RWPE1 (cell line): ENCODE measurements at regions not wholly inside any gene's neighbourhood (a gene's known extent, or its start where the extent isn't known, plus 50 kb on each side); places are given as distances from the start of the nearest gene placed in this dataset.

Experiments
- CTCF ChIA-PET: fragments of 350-600 bp; sonication (Branson Sonifier 250); formaldehyde crosslinking; extraction: SDS; loops from one replicate; lab custom pipeline; 2021; lab: Yijun Ruan, JAX
- POLR2A ChIA-PET: fragments of 400-600 bp; formaldehyde crosslinking; extraction: SDS; loops from one replicate; lab custom pipeline; 2020; ENCODE audit warnings: antibody characterized with exemption; ENCODE audit not compliant: low non-redundant PET; lab: Yijun Ruan, JAX
- DNase-seq: peaks from one replicate; pipeline ENCODE4 v3.0.0; 2012; ENCODE audit warnings: low spot score
- H3K27ac ChIP-seq: fragments of 450-650 bp; 2 replicates; pipeline ENCODE4 v1.5.1; 2017
- TF ChIP-seq, protein P1 (sequence below): fragments of 450-650 bp; conservative IDR thresholded peaks from 2 replicates; pipeline ENCODE4 v1.5.1; 2017; ENCODE audit warnings: low read depth, mild to moderate bottlenecking

DNA sequence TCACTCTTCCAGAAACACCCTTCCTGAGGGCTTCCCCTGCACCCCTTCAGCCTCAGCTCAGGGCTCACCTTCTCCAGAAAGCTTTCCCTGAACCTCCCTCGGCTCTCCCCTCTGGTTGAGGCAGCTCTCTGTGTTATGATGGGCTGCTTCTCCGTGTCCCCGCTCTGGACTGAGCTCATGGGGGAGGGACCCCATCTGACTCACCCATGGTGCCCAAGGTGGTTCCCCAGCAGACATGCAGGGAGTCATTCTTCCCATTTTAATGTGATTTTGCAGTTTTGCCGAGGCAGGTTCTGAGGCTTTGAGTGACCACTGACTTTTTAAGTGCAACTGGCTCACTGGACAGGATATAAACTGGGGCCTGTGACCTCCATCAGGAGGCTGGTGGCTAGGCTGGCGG is 495.1 kb downstream of the TBC1D22A start:
- POLR2A ChIA-PET: no interaction called here
- DNase-seq: no peak
- TF ChIP-seq, protein P1, sequence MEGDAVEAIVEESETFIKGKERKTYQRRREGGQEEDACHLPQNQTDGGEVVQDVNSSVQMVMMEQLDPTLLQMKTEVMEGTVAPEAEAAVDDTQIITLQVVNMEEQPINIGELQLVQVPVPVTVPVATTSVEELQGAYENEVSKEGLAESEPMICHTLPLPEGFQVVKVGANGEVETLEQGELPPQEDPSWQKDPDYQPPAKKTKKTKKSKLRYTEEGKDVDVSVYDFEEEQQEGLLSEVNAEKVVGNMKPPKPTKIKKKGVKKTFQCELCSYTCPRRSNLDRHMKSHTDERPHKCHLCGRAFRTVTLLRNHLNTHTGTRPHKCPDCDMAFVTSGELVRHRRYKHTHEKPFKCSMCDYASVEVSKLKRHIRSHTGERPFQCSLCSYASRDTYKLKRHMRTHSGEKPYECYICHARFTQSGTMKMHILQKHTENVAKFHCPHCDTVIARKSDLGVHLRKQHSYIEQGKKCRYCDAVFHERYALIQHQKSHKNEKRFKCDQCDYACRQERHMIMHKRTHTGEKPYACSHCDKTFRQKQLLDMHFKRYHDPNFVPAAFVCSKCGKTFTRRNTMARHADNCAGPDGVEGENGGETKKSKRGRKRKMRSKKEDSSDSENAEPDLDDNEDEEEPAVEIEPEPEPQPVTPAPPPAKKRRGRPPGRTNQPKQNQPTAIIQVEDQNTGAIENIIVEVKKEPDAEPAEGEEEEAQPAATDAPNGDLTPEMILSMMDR: no peak
- no peak overlapping the region for H3K27ac ChIP-seq
- CTCF ChIA-PET: interaction anchor here (0.7 kb wide), 1 partner anchor 632 kb away, joined by 3 read pairs; no protein-coding TSS in a partner anchor

DNA sequence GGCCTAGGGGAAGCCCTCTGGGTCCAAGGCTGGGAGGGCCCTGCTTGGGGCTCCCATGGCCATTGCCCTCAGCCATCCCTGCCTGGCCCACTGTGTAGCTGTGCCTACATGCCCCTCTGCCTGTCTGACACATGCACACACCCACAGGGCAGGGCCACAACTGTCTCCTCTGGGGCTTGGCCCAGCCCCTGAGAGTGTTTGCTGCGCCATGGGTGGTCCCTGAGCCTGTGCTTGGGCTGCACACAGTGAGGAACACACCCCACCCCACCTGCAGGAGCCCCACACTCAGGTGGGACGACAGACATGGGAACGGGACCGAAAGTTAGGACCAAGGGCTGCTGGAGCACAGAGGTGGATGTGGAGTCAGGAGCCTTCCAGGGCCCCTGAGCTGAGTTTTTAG is 489.5 kb downstream of the TBC1D22A start:
- no peak for DNase-seq
- ChIA-PET CTCF (no interaction called here), POLR2A (no interaction called here)
- TF ChIP-seq, protein P1: no peak
- no peak overlapping the region for H3K27ac ChIP-seq

DNA sequence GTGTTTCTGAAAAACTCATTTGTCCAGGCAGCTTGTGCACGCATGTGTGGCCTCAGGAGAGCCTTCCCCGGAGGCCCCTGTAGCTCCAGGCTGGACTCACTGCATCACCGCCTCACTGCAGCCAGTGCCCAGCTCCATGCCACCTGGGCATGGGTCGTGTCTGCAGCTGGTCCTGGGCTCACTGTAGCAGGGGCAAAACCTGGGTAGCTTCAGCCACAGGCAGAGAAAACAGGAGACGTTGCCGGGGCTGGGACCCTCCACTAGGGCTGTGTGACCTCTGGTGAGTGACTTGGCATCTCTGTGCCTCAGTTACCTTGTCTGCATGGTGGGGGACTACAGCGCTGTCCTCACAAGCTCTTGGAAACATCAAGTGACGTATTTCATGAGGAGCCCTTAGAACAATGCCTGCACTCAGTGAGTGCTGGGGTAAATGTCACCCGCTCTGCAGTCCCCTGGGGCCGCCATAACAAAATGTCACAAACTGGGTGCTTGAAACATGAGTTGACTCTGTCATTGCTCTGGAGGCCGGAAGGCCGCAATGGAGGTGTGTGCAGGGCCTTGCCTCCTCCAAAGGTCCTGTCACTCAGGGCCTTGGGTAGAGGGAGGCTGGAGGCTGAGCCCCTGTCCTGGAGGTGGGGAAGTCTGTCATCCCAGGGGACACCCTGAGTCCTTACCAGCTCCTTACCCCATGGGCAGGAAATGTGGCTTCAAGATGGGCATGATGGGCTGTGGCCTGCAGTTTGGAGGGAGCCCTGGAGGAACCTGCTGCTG is 488.7 kb downstream of the TBC1D22A start:
- TF ChIP-seq, protein P1: no peak
- no peak for DNase-seq
- no peak overlapping the region for H3K27ac ChIP-seq
- ChIA-PET CTCF (no interaction called here), POLR2A (no interaction called here)

DNA sequence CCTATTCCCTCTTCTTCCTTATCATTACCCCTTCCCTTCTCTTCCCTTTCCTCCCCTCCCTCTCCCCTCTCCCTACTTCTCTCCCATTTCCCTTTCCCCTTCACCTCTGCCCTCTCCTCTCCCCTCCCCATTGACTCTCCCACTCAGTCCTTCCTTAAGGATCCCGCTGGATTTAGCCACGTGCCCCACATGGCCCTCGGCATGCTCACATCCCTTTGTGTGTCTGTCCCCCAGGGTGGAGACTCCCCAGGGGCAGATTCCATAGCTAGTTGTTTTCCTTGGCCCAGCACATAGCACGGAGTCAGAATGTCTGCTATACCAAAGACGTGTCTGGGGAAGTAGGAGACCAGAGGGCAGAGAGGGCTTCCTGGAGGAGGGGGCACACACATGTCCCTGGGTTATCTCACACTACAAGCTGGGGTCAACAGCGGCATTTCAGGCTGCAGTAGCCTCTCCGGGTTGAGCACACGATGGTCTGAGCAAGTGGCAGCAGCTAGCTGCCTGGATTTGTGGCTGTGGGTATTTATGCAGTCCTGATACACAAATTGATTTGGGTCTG is 487.0 kb downstream of the TBC1D22A start:
- no peak overlapping the region for H3K27ac ChIP-seq
- ChIA-PET CTCF (no interaction called here), POLR2A (no interaction called here)
- no peak for DNase-seq
- TF ChIP-seq, protein P1: no peak

DNA sequence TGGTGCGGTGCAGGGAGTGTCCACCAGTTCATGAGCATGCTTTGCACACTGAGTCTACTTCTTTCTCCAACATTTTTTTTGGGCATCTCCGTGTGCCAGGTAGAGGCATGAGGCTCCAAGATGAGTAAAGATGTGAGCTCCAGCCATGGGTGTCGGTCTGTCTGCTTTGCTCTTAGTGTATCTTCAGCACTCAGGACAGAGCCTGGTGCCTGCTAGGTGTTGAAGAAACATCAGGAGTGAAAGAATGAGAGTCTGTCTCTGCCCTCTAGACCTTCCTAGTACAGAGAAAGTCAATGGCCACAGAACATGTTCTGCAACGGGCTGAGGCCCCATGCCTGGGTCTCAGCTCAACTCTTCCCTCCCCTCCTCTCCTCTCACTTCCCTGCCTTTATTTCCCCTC is 486.5 kb downstream of the TBC1D22A start:
- no peak for DNase-seq
- CTCF ChIA-PET: no interaction called here
- TF ChIP-seq, protein P1: no peak
- POLR2A ChIA-PET: no interaction called here
- no peak overlapping the region for H3K27ac ChIP-seq

DNA sequence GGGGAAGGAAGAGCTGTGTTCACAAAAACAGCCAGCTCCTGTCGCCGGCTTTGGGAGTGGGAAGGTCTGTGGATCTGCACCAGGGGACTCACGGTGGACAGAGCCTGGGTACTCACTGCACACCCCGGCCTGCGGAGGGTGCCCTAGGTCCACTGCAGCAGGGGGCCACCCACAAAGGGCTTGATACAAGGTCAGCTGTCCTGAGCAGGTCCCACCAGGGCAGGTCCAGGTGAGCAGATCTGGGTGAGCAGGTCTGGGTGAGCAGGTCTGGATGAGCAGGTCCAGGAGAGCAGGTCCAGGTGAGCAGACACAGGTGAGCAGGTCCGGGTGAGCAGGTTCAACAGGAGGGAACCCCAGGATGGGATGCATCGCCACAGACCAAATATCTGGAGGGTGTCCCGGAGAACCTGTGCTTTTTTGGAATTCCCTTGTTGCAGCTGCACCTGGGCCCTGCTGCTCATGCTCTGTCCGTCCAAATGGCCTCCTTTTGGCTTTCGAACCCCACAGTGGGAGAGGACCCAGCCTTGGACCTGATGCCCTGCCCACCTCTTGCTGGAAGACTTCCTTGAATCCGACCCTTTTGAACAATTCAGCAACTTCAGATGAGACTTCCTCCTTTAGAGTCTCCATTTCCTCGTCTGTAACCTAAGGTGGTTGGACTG is 485.3 kb downstream of the TBC1D22A start:
- H3K27ac ChIP-seq: no peak overlapping the region
- ChIA-PET CTCF (no interaction called here), POLR2A (no interaction called here)
- TF ChIP-seq, protein P1: no peak
- DNase-seq: no peak
